Gastrocnemius medialis (tissue), 4 donors: ENCODE measurements at regions not wholly inside any gene's neighbourhood (a gene's known extent, or its start where the extent isn't known, plus 50 kb on each side); places are given as distances from the start of the nearest gene placed in this dataset.

Experiments
- POLR2A ChIP-seq, 2 donors: fragments of 450-650 bp; IDR thresholded peaks; one replicate each; pipeline ENCODE4 v1.6.1; 2017; ENCODE audit warnings: antibody characterized with exemption in 2 of 2, mild to moderate bottlenecking in 2 of 2, moderate library complexity in 2 of 2
- TF ChIP-seq, protein P1 (sequence below), 5 experiments: fragments of 450-650 bp in 3 of 5; fragments of 200-600 bp in 2 of 5; sonication (generic) in 2 of 5; IDR thresholded peaks in 4 of 5; conservative IDR thresholded peaks in 1 of 5; 1 replicate in 4 of 5; 2 replicates in 1 of 5; pipeline ENCODE4 v1.5.1; 2016 to 2019; ENCODE audit warnings: antibody characterized with exemption in 5 of 5, mild to moderate bottlenecking in 3 of 5, moderate library complexity in 3 of 5

DNA sequence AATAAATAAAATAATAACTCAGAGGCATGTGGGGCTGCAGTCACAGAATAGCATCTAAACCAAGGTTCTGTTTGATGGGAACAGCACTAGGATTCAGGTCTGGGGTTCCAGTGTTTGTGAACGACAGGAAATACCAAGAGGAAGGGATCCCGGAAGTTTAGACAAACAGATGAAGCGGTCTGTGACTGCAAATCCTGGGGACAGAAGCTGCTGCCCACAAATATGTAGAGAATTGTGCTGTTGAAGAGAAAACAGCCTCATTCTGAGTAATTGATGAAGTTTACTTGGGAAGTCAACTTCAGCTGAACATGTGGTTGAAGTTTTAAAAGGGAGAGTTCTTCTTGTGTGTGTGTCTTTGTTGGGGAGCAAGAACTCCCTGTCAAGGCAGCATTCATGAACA is 98.4 kb upstream of the TBX5 start:
- TF ChIP-seq, protein P1, sequence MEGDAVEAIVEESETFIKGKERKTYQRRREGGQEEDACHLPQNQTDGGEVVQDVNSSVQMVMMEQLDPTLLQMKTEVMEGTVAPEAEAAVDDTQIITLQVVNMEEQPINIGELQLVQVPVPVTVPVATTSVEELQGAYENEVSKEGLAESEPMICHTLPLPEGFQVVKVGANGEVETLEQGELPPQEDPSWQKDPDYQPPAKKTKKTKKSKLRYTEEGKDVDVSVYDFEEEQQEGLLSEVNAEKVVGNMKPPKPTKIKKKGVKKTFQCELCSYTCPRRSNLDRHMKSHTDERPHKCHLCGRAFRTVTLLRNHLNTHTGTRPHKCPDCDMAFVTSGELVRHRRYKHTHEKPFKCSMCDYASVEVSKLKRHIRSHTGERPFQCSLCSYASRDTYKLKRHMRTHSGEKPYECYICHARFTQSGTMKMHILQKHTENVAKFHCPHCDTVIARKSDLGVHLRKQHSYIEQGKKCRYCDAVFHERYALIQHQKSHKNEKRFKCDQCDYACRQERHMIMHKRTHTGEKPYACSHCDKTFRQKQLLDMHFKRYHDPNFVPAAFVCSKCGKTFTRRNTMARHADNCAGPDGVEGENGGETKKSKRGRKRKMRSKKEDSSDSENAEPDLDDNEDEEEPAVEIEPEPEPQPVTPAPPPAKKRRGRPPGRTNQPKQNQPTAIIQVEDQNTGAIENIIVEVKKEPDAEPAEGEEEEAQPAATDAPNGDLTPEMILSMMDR (IDR thresholded peaks at IDR 0.05 in 4 of 5, conservative IDR thresholded peaks at IDR 0.05 in 1 of 5): no peak
- no peak for TF ChIP-seq POLR2A (IDR thresholded peaks at IDR 0.05)
